ENCODE measurements at regions not wholly inside any gene's neighbourhood (a gene's known extent, or its start where the extent isn't known, plus 50 kb on each side); places are given as distances from the start of the nearest gene placed in this dataset.

GRCh38 chr2:2890246-2890645 is 487.4 kb downstream of the EIPR1 start:
- Histone ChIP-seq H3K14ac (ENCODE audit: insufficient read length) (no peak overlapping the region), H2AK5ac (ENCODE audit: low read depth, low read length) (no peak overlapping the region), H2BK15ac (ENCODE audit: low read length) (no peak overlapping the region), H4K5ac (ENCODE audit: insufficient read length, low read depth, low read length) (no peak overlapping the region), H2BK5ac (ENCODE audit: low read depth, low read length) (no peak overlapping the region), H3K4ac (replicated peaks; ENCODE audit: insufficient read length, low read depth, low read length) (no peak overlapping the region), H3K4me1 (replicated peaks in 1 of 4; ENCODE audit: control insufficient read depth in 3 of 4, insufficient read depth in 4 of 4, low read length in 3 of 4) (no peaks in the 10 kb centered on the region), H3K9me3 (ENCODE audit: insufficient read depth in 2 of 2, low read depth in 1 of 2, low read length in 1 of 2) (no peaks in the 10 kb centered on the region), H4K20me1 (replicated peaks in 1 of 2; ENCODE audit: control insufficient read depth in 1 of 2, insufficient read depth in 2 of 2, low read length in 2 of 2) (no peaks in the 10 kb centered on the region), H3K27ac (ENCODE audit: low read depth, low read length) (no peak overlapping the region), H3K18ac (ENCODE audit: extremely low read depth, low read length) (no peak overlapping the region), H3K23ac (ENCODE audit: insufficient read length) (no peak overlapping the region), H3K79me1 (ENCODE audit: low read depth, low read length) (no peaks in the 10 kb centered on the region), H2AFZ (ENCODE audit: low read length) (no peak overlapping the region), H2BK12ac (ENCODE audit: low read depth, low read length) (no peak overlapping the region), H3K27me3 (replicated peaks in 1 of 4; ENCODE audit: control insufficient read depth in 3 of 4, extremely low read depth in 1 of 4, insufficient read depth in 3 of 4, low read length in 3 of 4) (no peaks in the 10 kb centered on the region), H4K8ac (ENCODE audit: extremely low read depth, insufficient read depth, low read length) (no peak overlapping the region), H3K79me2 (ENCODE audit: control insufficient read depth in 1 of 2, insufficient read depth in 2 of 2, low read length in 2 of 2) (no peaks in the 10 kb centered on the region), H3K9ac (replicated peaks in 1 of 4; ENCODE audit: extremely low read depth in 1 of 4, low read depth in 3 of 4, low read length in 3 of 4) (no peak overlapping the region), H2BK20ac (ENCODE audit: low read length) (no peak overlapping the region), H3K4me2 (ENCODE audit: insufficient read depth in 1 of 2, low read depth in 2 of 2, low read length in 2 of 2) (no peak overlapping the region), H3K4me3 (ENCODE audit: extremely low read depth in 1 of 4, insufficient read depth in 2 of 4, low read depth in 3 of 4, low read length in 4 of 4) (no peak overlapping the region), H3K56ac (replicated peaks; ENCODE audit: insufficient read length, low read depth, low read length) (no peak overlapping the region), H4K91ac (replicated peaks; ENCODE audit: insufficient read length, low read length) (no peak overlapping the region), H3K36me3 (ENCODE audit: control insufficient read depth in 2 of 4, insufficient read depth in 4 of 4, low read length in 3 of 4) (no peaks in the 10 kb centered on the region), H3K23me2 (ENCODE audit: low read depth, low read length) (no peaks in the 10 kb centered on the region), H2BK120ac (replicated peaks; ENCODE audit: low read depth, low read length) (no peak overlapping the region)
- FAIRE-seq (no peak), DNase-seq (ENCODE audit: low read depth in 1 of 2, low spot score in 2 of 2) (no peak)
- WGBS, 2 experiments (ENCODE audit: extremely low coverage in 1 of 2, insufficient coverage in 1 of 2, insufficient read length in 1 of 2, insufficient replicate concordance in 2 of 2, low coverage in 1 of 2, low lambda C conversion rate in 2 of 2, missing lambda C conversion rate in 1 of 2) = 86% methylated on average over 11 of the region's 11 CpGs; no CpG with 5 or more reads in 1 of the 2 experiments
- POLR2A ChIA-PET (ENCODE audit: partially characterized antibody) = interaction anchor here (0.8 kb wide), 1 partner anchor 13 kb away, joined by 3 read pairs; no protein-coding TSS in a partner anchor
- CTCF ChIA-PET (ENCODE audit: partially characterized antibody) = interaction anchor here (1.0 to 1.2 kb wide), 2 partner anchors 15 to 19 kb away, joined by 3 to 5 read pairs; no protein-coding TSS in a partner anchor
- TF ChIP-seq CHD1 (IDR thresholded peaks at IDR 0.05; ENCODE audit: low read depth, low read length) (no peak), SP1 (IDR thresholded peaks at IDR 0.05; ENCODE audit: low read depth, low read length) (no peak), ASH2L (IDR thresholded peaks at IDR 0.05; ENCODE audit: low read length) (no peak), KDM5A (IDR thresholded peaks at IDR 0.05; ENCODE audit: low read length) (no peak), CBX5 (IDR thresholded peaks at IDR 0.05; ENCODE audit: low read depth, low read length) (no peak), EGR1 (IDR thresholded peaks at IDR 0.05; ENCODE audit: borderline replicate concordance, low read depth, low read length) (no peak), POLR2AphosphoS5 (IDR thresholded peaks at IDR 0.05; ENCODE audit: low read depth, low read length) (no peak), SIRT6 (IDR thresholded peaks at IDR 0.05; ENCODE audit: low read length) (no peak), RBBP5 (IDR thresholded peaks at IDR 0.05; ENCODE audit: borderline replicate concordance, low read depth, low read length) (no peak)

Data from H1 (cell line).